ENCODE measurements at regions not wholly inside any gene's neighbourhood (a gene's known extent, or its start where the extent isn't known, plus 50 kb on each side); places are given as distances from the start of the nearest gene placed in this dataset.

- H3K27me3 ChIP-seq (replicated peaks in 1 of 7): no peaks in the 10 kb centered on the region
- H3K4me3 ChIP-seq: no peak overlapping the region
- intact Hi-C loops (cut with DNase I; ENCODE audit: low total_unique reads): no loop called here
- TF ChIP-seq CTCF (IDR thresholded peaks at IDR 0.05 in 8 of 11, conservative IDR thresholded peaks at IDR 0.05 in 3 of 11): no peak
- no peak for TF ChIP-seq POLR2AphosphoS5 (IDR thresholded peaks at IDR 0.05)
- no peak for TF ChIP-seq POLR2A (IDR thresholded peaks at IDR 0.05)
- 64 to 77% (median 67%) methylated on average over 6 of the region's 6 CpGs for WGBS, 5 donors
- no peak overlapping the region for H3K27ac ChIP-seq
- no peaks in the 10 kb centered on the region for H3K4me1 ChIP-seq
- peaks cover 0 to 4% (median 0%) of the 10 kb centered on the region in 8 donors for H3K9me3 ChIP-seq
- DNase-seq: no peak
- H3K36me3 ChIP-seq: no peaks in the 10 kb centered on the region
Observed at GRCh38 chr5:166906991-166907713, 1384.3 kb upstream of the WWC1 start.

DNA sequence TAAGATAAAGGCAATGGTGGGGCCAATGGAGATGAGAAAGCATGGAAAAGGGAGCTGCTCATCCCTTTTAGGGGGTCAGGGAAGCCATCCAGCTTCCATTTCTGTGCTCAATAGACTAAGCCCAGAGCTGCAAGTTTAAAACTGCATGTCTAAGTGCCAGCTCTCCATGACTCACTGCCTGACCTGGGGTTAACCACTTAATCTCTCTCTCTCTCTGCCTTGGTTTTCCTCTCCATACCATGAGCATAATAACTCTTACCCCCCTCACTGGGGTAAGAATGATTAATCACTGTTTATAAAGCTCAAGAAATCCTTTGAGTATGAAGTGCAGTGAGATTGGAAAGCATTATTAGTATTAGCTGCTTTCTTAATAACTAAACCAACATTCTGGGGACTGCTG, 1382.4 kb upstream of the WWC1 start:
- H3K9me3 ChIP-seq: peaks cover 0 to 4% (median 0%) of the 10 kb centered on the region in 8 donors
- H3K4me3 ChIP-seq: no peak overlapping the region
- intact Hi-C loops (cut with DNase I; ENCODE audit: low total_unique reads): no loop called here
- no peaks in the 10 kb centered on the region for H3K4me1 ChIP-seq
- H3K36me3 ChIP-seq: no peaks in the 10 kb centered on the region
- no peaks in the 10 kb centered on the region for H3K27me3 ChIP-seq (replicated peaks in 1 of 7)
- DNase-seq: no peak
- TF ChIP-seq POLR2AphosphoS5 (IDR thresholded peaks at IDR 0.05) (no peak), POLR2A (IDR thresholded peaks at IDR 0.05) (no peak), CTCF (IDR thresholded peaks at IDR 0.05 in 8 of 11, conservative IDR thresholded peaks at IDR 0.05 in 3 of 11) (no peak)
- H3K27ac ChIP-seq: no peak overlapping the region

GRCh38 chr5:166909926-166910325, 1381.5 kb upstream of the WWC1 start:
- Histone ChIP-seq H3K4me1 (no peaks in the 10 kb centered on the region), H3K27ac (no peak overlapping the region), H3K27me3 (replicated peaks in 1 of 7) (no peaks in the 10 kb centered on the region), H3K4me3 (no peak overlapping the region), H3K9me3 (peaks cover 0 to 4% (median 0%) of the 10 kb centered on the region in 8 donors), H3K36me3 (no peaks in the 10 kb centered on the region)
- WGBS, 5 donors: 84 to 95% (median 94%) methylated on average over 2 of the region's 2 CpGs
- DNase-seq: no peak
- no peak for TF ChIP-seq POLR2A (IDR thresholded peaks at IDR 0.05)
- TF ChIP-seq CTCF (IDR thresholded peaks at IDR 0.05 in 8 of 11, conservative IDR thresholded peaks at IDR 0.05 in 3 of 11): no peak
- no peak for TF ChIP-seq POLR2AphosphoS5 (IDR thresholded peaks at IDR 0.05)
- intact Hi-C loops (cut with DNase I; ENCODE audit: low total_unique reads): no loop called here

DNA sequence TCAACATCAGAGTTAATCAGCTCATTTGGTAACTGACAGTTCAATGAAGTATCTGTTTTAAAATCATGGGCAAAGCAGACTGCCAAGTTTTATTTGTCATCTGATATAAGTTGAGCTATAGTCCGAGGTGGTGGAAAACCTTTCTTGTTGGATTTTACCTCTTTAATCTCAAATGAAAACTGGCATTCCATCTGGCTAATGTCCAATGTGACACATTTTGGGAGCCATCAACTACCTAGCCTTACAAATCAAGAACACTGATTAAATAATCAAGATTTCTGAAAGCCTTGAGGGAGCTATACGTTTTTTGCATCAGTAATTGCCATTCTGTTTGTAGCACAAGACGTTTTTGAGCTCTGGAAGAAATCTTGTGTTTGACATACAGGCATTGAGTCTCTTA, 1380.5 kb upstream of the WWC1 start:
- H3K4me3 ChIP-seq: no peak overlapping the region
- no peak for DNase-seq
- no peaks in the 10 kb centered on the region for H3K4me1 ChIP-seq
- peaks cover 0 to 4% (median 0%) of the 10 kb centered on the region in 8 donors for H3K9me3 ChIP-seq
- 54 to 61% (median 59%) methylated on average over 3 of the region's 3 CpGs for WGBS, 5 donors
- TF ChIP-seq CTCF (IDR thresholded peaks at IDR 0.05 in 8 of 11, conservative IDR thresholded peaks at IDR 0.05 in 3 of 11): no peak
- no peak for TF ChIP-seq POLR2AphosphoS5 (IDR thresholded peaks at IDR 0.05)
- TF ChIP-seq POLR2A (IDR thresholded peaks at IDR 0.05): no peak
- no peaks in the 10 kb centered on the region for H3K36me3 ChIP-seq
- no peaks in the 10 kb centered on the region for H3K27me3 ChIP-seq (replicated peaks in 1 of 7)
- intact Hi-C loops (cut with DNase I; ENCODE audit: low total_unique reads): no loop called here
- H3K27ac ChIP-seq: no peak overlapping the region
